Hematopoietic multipotent progenitor cell treated with erythropoietin and hydrocortisone succinate and interleukin-3 and kit ligand, for 4 days (in vitro differentiated cells): ENCODE measurements at regions not wholly inside any gene's neighbourhood (a gene's known extent, or its start where the extent isn't known, plus 50 kb on each side); places are given as distances from the start of the nearest gene placed in this dataset.
A peak's percentile ranks its signal among the peaks of the same experiment; 100 is the strongest.

ENCODE experiments used
- DNase-seq: peaks from one replicate; pipeline ENCODE4 v3.0.0-alpha.2; 2015

DNA sequence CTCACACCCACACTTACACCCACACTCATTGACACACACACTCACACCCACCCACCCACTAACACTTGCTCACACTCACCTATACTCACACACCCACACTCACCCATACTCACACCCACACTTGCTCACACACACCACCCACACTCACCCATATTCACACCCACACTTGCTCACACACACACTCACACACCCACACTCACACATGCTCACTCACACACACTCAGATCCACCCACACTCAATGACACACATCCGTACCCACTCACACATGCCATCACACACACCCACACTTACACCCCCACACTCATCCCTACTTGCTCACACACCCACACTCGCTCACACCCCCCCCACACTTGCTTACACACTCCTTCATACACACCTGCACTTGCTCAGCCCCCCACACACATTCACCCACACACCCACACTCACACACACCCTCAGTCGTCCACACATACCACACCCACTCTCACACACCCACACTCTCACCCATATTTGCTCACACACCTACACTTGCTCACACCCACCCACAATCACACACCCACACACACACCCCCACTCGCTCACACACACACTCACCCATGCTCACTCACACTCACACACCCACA, 321.1 kb upstream of the N4BP1 start:
- DNase-seq, result no peak

DNA sequence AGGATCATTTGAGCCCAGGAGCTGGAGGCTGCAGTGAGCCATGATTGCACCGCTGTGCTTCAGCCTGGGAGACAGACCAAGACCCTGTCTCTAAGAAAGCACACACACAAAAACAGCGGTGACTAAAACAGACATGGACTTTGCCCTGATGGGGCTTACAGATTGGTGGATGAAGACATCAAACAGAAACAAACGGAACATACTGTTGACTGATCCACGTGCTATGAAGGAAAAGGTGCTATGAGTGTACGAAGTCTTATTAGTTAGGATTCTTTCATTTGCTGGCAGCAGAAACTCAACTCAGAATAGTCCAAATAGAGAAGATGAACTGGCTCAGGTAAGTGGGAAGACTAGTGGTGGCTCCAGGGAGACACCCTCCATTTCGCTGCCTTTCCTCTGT, 309.8 kb upstream of the N4BP1 start:
- DNase-seq, result no peak

DNA sequence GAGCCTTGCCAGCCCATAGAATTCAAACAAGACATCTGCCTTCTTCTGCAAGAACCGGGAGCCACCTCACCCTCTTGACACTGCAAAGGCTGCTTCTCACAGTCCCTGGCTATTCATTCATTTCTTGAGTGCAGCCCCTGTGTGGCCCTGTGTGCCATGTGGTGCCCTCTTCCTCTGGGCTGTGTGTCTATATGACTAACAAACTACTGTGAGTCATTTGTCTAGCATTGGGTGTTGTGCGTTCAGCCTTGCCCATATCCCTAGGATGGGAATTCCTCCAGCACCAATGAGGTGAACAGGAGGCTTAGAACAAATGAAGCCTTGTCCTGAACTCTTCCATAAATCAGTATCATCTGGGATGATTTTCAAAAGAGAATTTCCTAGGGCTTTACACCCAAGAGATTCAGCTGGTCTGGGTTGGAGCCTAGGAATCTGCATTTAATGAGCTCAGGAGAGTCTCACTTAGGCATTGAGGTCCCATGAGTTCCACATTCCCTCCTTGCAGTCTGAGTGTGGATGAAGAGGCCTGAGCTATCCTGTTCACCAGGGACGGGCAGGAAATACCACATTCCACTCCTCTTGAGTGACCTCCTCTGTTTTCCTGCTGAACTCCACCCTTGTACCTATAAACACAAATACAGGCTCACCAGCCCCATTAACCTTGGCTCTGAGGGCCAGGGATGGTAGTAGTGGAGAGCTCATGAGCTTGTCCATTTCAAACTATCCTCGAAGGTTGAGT, 308.7 kb upstream of the N4BP1 start:
- no peak for DNase-seq

GRCh38 chr16:48916566-48916965, 306.6 kb upstream of the N4BP1 start:
- DNase-seq, result no peak

GRCh38 chr16:48914070-48914469, 304.1 kb upstream of the N4BP1 start:
- DNase-seq, result no peak

GRCh38 chr16:48913384-48913783, 303.4 kb upstream of the N4BP1 start:
- DNase-seq, result no peak

GRCh38 chr16:48912360-48912759, 302.4 kb upstream of the N4BP1 start:
- no peak for DNase-seq

DNA sequence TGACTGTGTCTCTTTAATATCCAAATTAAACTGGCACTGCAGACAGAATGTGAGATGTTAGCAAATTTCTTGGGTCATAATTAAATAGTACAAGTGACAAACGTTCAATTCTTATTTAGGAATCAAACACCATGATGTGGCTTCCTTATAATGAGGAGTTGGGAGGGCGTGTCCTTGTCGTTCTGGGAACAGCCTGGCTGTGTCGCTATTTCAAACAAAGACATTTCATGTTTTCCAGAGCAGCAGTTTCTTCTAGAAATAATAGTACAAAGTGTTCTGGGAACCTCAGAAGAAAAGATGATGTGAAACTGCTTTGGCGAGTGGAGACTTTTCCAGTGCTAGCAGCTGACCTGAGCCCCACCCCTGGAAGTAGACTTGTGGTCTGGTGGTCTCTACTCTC, 301.7 kb upstream of the N4BP1 start:
- DNase-seq, result peak; percentile 5

DNA sequence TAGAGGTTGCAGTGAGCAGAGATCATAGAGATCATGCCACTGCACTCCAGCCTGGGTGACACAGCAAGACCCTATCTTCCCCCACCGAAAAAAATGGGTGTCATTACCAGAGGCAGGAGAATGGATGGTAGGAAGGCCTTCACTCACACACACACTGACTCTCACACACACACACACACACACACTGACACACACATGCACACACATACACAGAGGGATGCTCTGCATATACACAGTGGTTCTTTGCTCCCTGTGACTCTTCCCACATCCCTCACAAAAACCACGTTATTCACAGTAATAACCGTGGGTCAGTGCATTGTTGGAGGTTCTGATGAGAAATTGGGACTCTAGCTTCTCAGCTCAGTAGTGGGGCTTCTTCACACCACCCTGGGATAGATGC, 300.2 kb upstream of the N4BP1 start:
- no peak for DNase-seq

GRCh38 chr16:48909231-48909630, 299.3 kb upstream of the N4BP1 start:
- no peak for DNase-seq

- DNase-seq, result no peak
Observed at GRCh38 chr16:48907906-48908634, 298.1 kb upstream of the N4BP1 start.

DNA sequence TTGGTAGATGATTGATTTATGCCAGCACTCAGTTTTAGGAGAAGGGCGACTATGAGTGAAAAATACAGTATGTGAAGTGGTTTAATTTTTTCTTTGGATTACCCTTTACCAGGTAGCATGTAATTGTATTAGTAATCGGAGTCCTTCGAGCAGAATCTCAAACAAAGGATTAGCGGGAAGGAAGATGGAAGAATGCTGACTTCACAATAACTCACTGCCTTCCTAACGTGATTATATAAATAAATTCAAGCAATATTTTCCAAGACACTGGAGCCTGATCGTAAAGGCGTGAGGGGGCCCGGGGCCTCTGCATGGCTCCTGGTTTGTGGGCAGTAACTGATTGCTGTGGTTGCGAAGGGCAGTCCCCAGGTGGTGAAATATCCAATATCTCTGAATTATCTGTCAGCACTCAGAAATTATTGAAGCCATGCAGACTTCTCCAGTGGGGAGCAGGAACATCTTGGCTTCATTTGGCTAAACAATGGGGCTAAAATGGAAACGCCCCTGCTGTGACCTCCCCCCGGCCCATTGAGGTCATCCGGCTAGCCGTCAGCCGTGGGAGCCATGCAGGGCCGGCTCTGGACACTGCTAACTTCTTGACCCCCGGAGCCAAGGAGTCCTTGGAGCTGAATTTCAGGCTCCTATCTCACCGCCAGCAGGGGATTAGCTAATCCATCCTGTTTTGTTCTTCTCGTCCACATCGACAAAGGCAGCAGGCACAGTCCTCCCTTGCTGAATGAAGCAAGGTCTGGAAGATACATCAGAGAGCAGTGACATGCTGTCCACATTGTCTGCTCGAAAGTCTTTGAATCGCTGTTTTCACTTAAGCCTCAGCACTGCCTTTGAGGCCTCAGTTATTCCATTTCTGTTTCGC, 295.9 kb upstream of the N4BP1 start:
- no peak for DNase-seq

DNA sequence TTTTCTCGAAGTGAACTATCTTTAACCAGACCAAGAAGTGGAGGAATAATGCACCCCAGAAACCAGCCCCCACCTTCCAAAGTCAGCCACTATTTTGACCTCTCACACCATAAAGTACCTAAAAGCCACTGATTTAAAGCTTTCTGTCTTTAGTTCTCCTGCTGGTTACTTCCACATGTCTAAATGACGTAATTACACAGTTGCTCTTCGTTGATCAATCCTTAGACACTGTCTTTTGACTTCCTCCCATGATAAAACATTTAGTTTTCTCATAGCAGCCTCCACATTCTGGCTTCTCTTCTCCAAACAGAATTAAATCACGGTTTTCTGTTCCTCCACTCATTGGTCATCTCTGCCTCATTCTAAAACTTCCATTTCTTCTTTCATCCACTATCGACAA, 294.4 kb upstream of the N4BP1 start:
- no peak for DNase-seq

GRCh38 chr16:48903039-48903438, 293.1 kb upstream of the N4BP1 start:
- DNase-seq, result no peak

GRCh38 chr16:48901712-48902374, 291.9 kb upstream of the N4BP1 start:
- no peak for DNase-seq

GRCh38 chr16:48899500-48899899, 289.5 kb upstream of the N4BP1 start:
- no peak for DNase-seq

- DNase-seq, result no peak
Observed at GRCh38 chr16:48897698-48898205, 287.8 kb upstream of the N4BP1 start.

DNA sequence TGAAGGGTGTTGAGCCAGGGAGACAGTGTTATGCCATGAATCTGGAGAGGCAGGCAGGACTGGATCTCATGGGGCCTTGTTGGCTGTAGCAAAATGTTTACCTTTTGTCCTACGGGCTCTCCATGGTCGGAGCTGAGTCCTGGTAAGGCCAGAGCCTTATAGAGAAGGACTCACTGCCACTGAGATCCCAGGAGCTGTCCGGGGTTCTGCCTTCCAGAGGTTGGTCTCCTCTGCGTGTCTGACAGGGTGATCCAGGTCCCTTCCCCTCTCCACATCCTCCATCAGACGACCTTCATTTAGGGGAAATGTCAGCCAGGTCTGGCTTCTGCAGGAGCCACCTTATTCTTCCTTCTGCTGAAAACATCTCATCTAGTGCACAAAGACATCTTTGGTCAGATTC, 285.2 kb upstream of the N4BP1 start:
- DNase-seq, result no peak

- DNase-seq, result no peak
Observed at GRCh38 chr16:48892893-48893292, 282.9 kb upstream of the N4BP1 start.

DNA sequence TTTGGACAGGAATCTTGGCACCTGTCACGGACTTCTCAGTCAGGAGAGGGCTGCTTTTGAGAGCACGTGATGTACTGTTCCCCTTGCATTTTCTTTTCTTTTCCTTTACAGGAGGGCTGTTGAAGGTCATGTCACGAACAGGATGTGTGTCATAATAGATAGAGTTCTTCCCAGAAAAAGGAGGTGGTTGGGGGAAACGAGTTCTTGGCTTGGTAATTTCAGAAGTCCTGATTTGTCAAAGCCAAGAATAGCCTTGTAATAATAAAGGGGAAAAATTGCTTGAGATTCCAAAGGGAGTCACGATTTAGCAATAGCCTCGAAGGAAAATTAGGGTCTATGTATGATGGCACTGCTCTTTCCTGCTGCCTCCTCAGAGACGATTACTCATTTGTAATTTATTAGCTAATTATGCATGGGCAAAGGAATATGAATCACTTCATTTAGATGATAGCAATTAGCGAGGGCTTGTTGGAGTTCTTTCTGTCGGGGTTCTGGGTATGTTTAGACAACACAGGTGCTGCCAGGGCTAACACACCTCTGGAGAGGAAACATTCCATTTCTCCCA, 277.7 kb upstream of the N4BP1 start:
- no peak for DNase-seq

DNA sequence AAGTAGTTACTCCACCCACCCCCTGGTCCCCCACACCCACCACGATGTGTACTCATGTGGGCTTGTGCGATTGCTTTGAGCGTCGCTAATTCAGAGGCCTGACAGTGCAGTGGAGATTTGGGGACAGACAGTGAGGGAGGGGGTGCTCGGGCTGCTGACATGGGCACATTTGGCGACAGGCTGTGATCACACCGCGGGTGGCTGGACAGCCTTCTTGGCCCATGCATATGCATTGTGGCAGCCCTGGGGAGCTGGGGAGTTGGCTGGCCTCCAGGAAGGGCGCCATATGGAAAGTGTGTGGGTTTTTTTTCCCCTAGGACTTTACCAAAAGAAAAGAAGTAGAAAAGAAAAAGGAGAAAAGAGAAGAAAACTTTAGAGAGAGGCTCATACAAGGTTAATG, 275.5 kb upstream of the N4BP1 start:
- no peak for DNase-seq

- no peak for DNase-seq
Observed at GRCh38 chr16:48881272-48881671, 271.3 kb upstream of the N4BP1 start.
